OCI-LY7 (cell line): ENCODE measurements at regions not wholly inside any gene's neighbourhood (a gene's known extent, or its start where the extent isn't known, plus 50 kb on each side); places are given as distances from the start of the nearest gene placed in this dataset.

Experiments
- BruUV-seq: library from RNA; stranded (reverse); fragments of 400-500 nt; replicated peaks from 2 replicates; lab custom pipeline; 2021; lab: Mats Ljungman, UMichigan
- CTCF ChIA-PET: fragments of 300-600 bp; sonication (Branson Sonifier 250); formaldehyde crosslinking; loops from one replicate; lab custom pipeline; 2022; ENCODE audit warnings: antibody characterized with exemption; ENCODE audit not compliant: unreplicated experiment; lab: Charles Lee
- POLR2A ChIA-PET: fragments of 300-600 bp; sonication (Branson Sonifier 250); formaldehyde crosslinking; loops from one replicate; lab custom pipeline; 2022; ENCODE audit warnings: antibody characterized with exemption; lab: Charles Lee
- DNase-seq: peaks from one replicate; pipeline ENCODE4 v3.0.0-alpha.2; 2015; ENCODE audit warnings: low spot score
- H2AFZ ChIP-seq: fragments of 200-600 bp; sonication (generic), shearing (Covaris generic); 2 replicates; pipeline ENCODE4 v1.6.1; 2014; ENCODE audit warnings: mild to moderate bottlenecking, antibody characterized with exemption, low read length, moderate library complexity
- H3K27ac ChIP-seq: fragments of 200-600 bp; sonication (generic); 2 replicates; pipeline ENCODE4 v1.5.1; 2014; ENCODE audit warnings: mixed run types, low read depth, mild to moderate bottlenecking, moderate library complexity, low read length, inconsistent platforms; ENCODE audit not compliant: poor library complexity, severe bottlenecking
- H3K36me3 ChIP-seq: fragments of 200-600 bp; sonication (generic); 2 replicates; pipeline ENCODE4 v1.6.1; 2014; ENCODE audit warnings: mild to moderate bottlenecking, antibody characterized with exemption, low read length, moderate library complexity, mixed read lengths; ENCODE audit not compliant: insufficient read depth
- H3K4me1 ChIP-seq: fragments of 200-600 bp; sonication (generic); 2 replicates; pipeline ENCODE4 v1.5.1; 2014; ENCODE audit warnings: mild to moderate bottlenecking, low read length; ENCODE audit not compliant: insufficient read depth, poor library complexity, severe bottlenecking
- H3K4me2 ChIP-seq: fragments of 200-600 bp; sonication (generic); 2 replicates; pipeline ENCODE4 v1.6.1; 2014; ENCODE audit warnings: mild to moderate bottlenecking, low read length
- H3K4me3 ChIP-seq: fragments of 200-600 bp; sonication (generic); 2 replicates; pipeline ENCODE4 v1.5.1; 2014; ENCODE audit warnings: mild to moderate bottlenecking, low read depth, low read length; ENCODE audit not compliant: poor library complexity, severe bottlenecking
- H3K79me2 ChIP-seq: fragments of 200-600 bp; sonication (generic); 2 replicates; pipeline ENCODE4 v1.6.1; 2016; ENCODE audit warnings: low read depth, mild to moderate bottlenecking, low read length, moderate library complexity, mixed read lengths; ENCODE audit not compliant: insufficient read depth
- H3K9me2 ChIP-seq: fragments of 200-600 bp; sonication (generic); 2 replicates; pipeline ENCODE4 v1.6.1; 2016; ENCODE audit warnings: mild to moderate bottlenecking, low read length, mixed read lengths; ENCODE audit not compliant: insufficient read depth
- H3K9me3 ChIP-seq: fragments of 200-600 bp; sonication (generic); 2 replicates; pipeline ENCODE4 v1.6.1; 2014; ENCODE audit warnings: mild to moderate bottlenecking, mixed run types, low read length, mixed read lengths
- H4K20me1 ChIP-seq: fragments of 200-600 bp; sonication (generic); 2 replicates; pipeline ENCODE4 v1.6.1; 2014; ENCODE audit warnings: mild to moderate bottlenecking, antibody characterized with exemption, low read length, moderate library complexity, mixed read lengths; ENCODE audit not compliant: insufficient read depth
- EZH2phosphoT487 ChIP-seq: fragments of 200-600 bp; sonication (generic); IDR thresholded peaks from 2 replicates; pipeline ENCODE4 v1.6.1; 2018; ENCODE audit warnings: low read depth, borderline replicate concordance, mild to moderate bottlenecking, mixed run types, antibody characterized with exemption, low read length, moderate library complexity, mixed read lengths
- intact Hi-C: fragments of 100-400 bp; cut with micrococcal nuclease; formaldehyde crosslinking; loops from one replicate; pipeline ENCODE4 v1.10.0; 2022; ENCODE audit not compliant: unreplicated experiment
- TF ChIP-seq, protein P1 (sequence below): fragments of 200-600 bp; sonication (generic); conservative IDR thresholded peaks from 2 replicates; pipeline ENCODE4 v1.5.1; 2014; ENCODE audit warnings: mild to moderate bottlenecking, antibody characterized with exemption, low read length, moderate library complexity, mixed read lengths

DNA sequence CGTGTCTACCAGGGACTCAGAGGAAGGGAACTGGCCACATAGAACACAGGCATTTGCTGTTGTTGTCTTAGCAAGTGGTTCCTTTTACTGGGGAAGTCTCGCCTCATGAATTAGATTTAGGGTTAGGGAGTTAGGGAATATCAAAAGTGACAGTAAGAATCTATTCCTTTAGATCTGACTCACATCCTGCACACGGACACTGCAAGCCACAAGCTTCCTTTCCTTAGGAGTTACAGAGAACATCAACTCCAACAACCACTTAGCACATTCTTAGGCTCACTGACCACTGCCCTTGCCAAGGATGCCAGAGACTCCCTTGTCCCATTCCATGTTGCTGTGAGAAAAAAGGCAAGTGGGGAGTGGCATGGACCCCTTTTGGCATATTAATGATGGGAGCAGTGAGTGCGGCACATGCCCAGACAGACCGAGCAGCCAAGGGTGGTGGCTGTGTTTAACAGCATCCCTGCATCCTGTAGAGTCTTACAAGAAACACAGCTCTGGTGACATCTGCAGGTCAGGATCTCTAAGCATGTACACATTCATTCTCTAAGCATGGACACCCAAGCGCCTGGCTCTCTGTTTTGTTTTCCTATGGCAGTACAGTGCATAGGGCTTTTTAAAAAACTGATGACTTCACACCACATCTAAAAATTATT is 745.6 kb upstream of the RAB6C start:
- intact Hi-C loops, result no loop called here
- Histone ChIP-seq H3K4me2 (no peak overlapping the region), H2AFZ (no peak overlapping the region), H3K36me3 (no peaks in the 10 kb centered on the region), H4K20me1 (no peaks in the 10 kb centered on the region), H3K9me2 (no peaks in the 10 kb centered on the region), H3K79me2 (no peaks in the 10 kb centered on the region), H3K27ac (no peak overlapping the region), H3K4me3 (no peak overlapping the region), H3K9me3 (no peaks in the 10 kb centered on the region), H3K4me1 (no peaks in the 10 kb centered on the region)
- no peak for DNase-seq
- no peak for TF ChIP-seq EZH2phosphoT487
- TF ChIP-seq, protein P1, sequence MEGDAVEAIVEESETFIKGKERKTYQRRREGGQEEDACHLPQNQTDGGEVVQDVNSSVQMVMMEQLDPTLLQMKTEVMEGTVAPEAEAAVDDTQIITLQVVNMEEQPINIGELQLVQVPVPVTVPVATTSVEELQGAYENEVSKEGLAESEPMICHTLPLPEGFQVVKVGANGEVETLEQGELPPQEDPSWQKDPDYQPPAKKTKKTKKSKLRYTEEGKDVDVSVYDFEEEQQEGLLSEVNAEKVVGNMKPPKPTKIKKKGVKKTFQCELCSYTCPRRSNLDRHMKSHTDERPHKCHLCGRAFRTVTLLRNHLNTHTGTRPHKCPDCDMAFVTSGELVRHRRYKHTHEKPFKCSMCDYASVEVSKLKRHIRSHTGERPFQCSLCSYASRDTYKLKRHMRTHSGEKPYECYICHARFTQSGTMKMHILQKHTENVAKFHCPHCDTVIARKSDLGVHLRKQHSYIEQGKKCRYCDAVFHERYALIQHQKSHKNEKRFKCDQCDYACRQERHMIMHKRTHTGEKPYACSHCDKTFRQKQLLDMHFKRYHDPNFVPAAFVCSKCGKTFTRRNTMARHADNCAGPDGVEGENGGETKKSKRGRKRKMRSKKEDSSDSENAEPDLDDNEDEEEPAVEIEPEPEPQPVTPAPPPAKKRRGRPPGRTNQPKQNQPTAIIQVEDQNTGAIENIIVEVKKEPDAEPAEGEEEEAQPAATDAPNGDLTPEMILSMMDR, result 0 out of 2 replicates have a peak, but pooled peaks have one; percentile 10
- ChIA-PET POLR2A (interaction anchor here (0.9 kb wide), 1 partner anchor 55 kb away, joined by 5 read pairs; no protein-coding TSS in a partner anchor), CTCF (no interaction called here)
- BruUV-seq, result no TSS peak

DNA sequence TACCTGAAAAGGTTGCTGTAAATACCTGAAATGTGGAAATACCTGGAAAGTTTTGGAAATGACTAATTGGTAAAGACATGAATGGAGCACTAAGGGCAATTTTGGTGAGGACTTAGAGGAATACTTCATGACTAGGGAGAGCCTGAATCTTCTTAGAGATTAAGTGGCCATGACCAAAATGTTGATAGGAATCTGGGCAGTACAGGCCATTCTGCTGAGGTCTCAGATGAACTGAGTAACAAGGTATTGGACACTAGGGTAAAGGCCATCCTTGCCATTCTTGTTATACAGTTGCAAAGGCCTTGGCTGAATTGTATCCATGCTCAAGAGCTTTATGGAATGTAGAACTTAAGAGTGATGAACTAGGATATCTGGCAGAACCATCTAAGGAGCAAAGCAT is 742.9 kb upstream of the RAB6C start:
- H3K4me2 ChIP-seq, result no peak overlapping the region
- BruUV-seq, result no TSS peak
- no peak overlapping the region for H2AFZ ChIP-seq
- H3K4me1 ChIP-seq, result no peaks in the 10 kb centered on the region
- TF ChIP-seq, protein P1, result no peak
- no peak for TF ChIP-seq EZH2phosphoT487
- H3K9me3 ChIP-seq, result no peaks in the 10 kb centered on the region
- DNase-seq, result no peak
- H3K27ac ChIP-seq, result no peak overlapping the region
- ChIA-PET CTCF (no interaction called here), POLR2A (interaction anchor here (0.7 kb wide), 1 partner anchor 29 kb away, joined by 4 read pairs; no protein-coding TSS in a partner anchor)
- H3K4me3 ChIP-seq, result no peak overlapping the region
- no peaks in the 10 kb centered on the region for H3K79me2 ChIP-seq
- H3K36me3 ChIP-seq, result no peaks in the 10 kb centered on the region
- no peaks in the 10 kb centered on the region for H4K20me1 ChIP-seq
- intact Hi-C loops, result no loop called here
- no peaks in the 10 kb centered on the region for H3K9me2 ChIP-seq

DNA sequence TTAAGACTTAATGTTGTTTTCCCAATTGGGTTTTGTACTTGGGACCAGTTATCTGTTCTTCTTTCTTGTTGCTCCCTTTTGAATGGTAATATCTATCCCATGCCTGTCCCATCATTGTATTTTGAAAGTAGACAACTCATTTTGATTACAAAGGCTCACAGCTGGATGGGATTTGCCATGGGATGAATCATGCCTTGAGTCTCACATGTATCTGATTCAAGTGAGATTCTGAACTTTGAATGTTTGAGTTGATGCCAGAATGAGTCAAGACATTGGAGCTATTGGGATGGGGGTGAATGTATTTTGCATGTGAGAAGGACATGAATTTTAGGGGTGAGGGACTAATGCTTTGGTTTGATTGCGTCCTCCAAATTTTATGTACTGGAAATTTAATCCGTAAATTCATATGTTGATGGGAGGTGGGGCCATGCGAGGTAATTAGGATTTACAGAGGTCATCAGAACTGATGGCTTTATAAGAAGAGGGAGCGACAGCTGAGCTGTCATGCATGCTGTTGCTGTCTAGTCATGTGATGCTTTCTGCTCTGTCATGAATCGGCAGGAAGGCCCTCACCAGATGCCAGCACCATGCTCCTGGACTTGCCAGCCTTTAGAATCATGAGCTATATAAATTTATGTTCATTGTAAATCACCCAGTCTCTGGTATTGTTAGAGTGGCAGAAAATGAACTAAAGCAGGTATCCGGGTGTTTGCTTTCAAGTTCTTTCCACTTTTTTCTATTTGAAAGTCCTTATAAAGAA is 741.3 kb upstream of the RAB6C start:
- ChIA-PET POLR2A (no interaction called here), CTCF (no interaction called here)
- no peaks in the 10 kb centered on the region for H3K79me2 ChIP-seq
- intact Hi-C loops, result no loop called here
- H4K20me1 ChIP-seq, result no peaks in the 10 kb centered on the region
- DNase-seq, result no peak
- no peaks in the 10 kb centered on the region for H3K36me3 ChIP-seq
- no peak overlapping the region for H3K4me2 ChIP-seq
- H3K4me3 ChIP-seq, result no peak overlapping the region
- H3K27ac ChIP-seq, result no peak overlapping the region
- BruUV-seq, result no TSS peak
- H3K9me3 ChIP-seq, result no peaks in the 10 kb centered on the region
- H2AFZ ChIP-seq, result no peak overlapping the region
- no peaks in the 10 kb centered on the region for H3K9me2 ChIP-seq
- TF ChIP-seq EZH2phosphoT487, result no peak
- TF ChIP-seq, protein P1, result no peak
- no peaks in the 10 kb centered on the region for H3K4me1 ChIP-seq
